GM18505 (cell line): ENCODE measurements at regions not wholly inside any gene's neighbourhood (a gene's known extent, or its start where the extent isn't known, plus 50 kb on each side); places are given as distances from the start of the nearest gene placed in this dataset.

Experiments used
- ATAC-seq: cut with Tn5 transposase; IDR thresholded peaks from one replicate; pipeline ENCODE4 v1.9.1; 2021; ENCODE audit not compliant: unreplicated experiment
- POLR2A ChIP-seq: IDR thresholded peaks from 4 replicates; pipeline ENCODE4 v1.6.1; 2011; ENCODE audit warnings: borderline replicate concordance; ENCODE audit not compliant: insufficient read depth, insufficient read length; ENCODE audit errors: extremely low read depth

- TF ChIP-seq POLR2A = no peak
- ATAC-seq = no peak
Observed at GRCh38 chr14:75361751-75362433, 65.9 kb upstream of the JDP2 start.

- no peak for TF ChIP-seq POLR2A
Observed at GRCh38 chr14:75363130-75363529, 64.7 kb upstream of the JDP2 start.

GRCh38 chr14:75363570-75364227 lies 64.1 kb upstream of the JDP2 start:
- ATAC-seq = no peak
- no peak for TF ChIP-seq POLR2A

More at GRCh38 chr14:75363130-75363529, 64.7 kb upstream of the JDP2 start:
- ATAC-seq = no peak

GRCh38 chr14:75365116-75365515 lies 62.7 kb upstream of the JDP2 start:
- TF ChIP-seq POLR2A = no peak
- ATAC-seq = no peak

- no peak for TF ChIP-seq POLR2A
- ATAC-seq = no peak
Observed at GRCh38 chr14:75366963-75367362, 60.9 kb upstream of the JDP2 start.

- ATAC-seq = no peak
- TF ChIP-seq POLR2A = no peak
Observed at GRCh38 chr14:75368333-75368732, 59.5 kb upstream of the JDP2 start.

- no peak for ATAC-seq
Observed at GRCh38 chr14:75369506-75369905, 58.3 kb upstream of the JDP2 start.

GRCh38 chr14:75370416-75371205 lies 57.2 kb upstream of the JDP2 start:
- no peak for TF ChIP-seq POLR2A
- ATAC-seq = no peak

More at GRCh38 chr14:75369506-75369905, 58.3 kb upstream of the JDP2 start:
- TF ChIP-seq POLR2A = no peak

GRCh38 chr14:75371297-75371696 lies 56.5 kb upstream of the JDP2 start:
- TF ChIP-seq POLR2A = no peak
- no peak for ATAC-seq

GRCh38 chr14:75372260-75372659 lies 55.6 kb upstream of the JDP2 start:
- no peak for ATAC-seq
- TF ChIP-seq POLR2A = no peak

- no peak for ATAC-seq
- no peak for TF ChIP-seq POLR2A
Observed at GRCh38 chr14:75373133-75373532, 54.7 kb upstream of the JDP2 start.

- no peak for TF ChIP-seq POLR2A
- no peak for ATAC-seq
Observed at GRCh38 chr14:75373616-75374015, 54.2 kb upstream of the JDP2 start.

- no peak for ATAC-seq
- no peak for TF ChIP-seq POLR2A
Observed at GRCh38 chr14:75374911-75375310, 52.9 kb upstream of the JDP2 start.
